Left ventricle myocardium superior (tissue), 1 donor: ENCODE measurements at regions not wholly inside any gene's neighbourhood (a gene's known extent, or its start where the extent isn't known, plus 50 kb on each side); places are given as distances from the start of the nearest gene placed in this dataset.
"Not testable (repeated sequence)": the region's sequence is repeated elsewhere in the genome, so short reads cannot be mapped to it uniquely, and the experiment has no call there.

ENCODE experiments used
- ATAC-seq: fragments of 200-7000 bp; cut with Tn5 transposase; one replicate; pipeline ENCODE4 v1.9.1; 2020; ENCODE audit warnings: mild to moderate bottlenecking, moderate library complexity
- DNase-seq: peaks from one replicate; pipeline ENCODE4 v3.0.0-alpha.2; 2020
- intact Hi-C: fragments of 100-400 bp; cut with micrococcal nuclease; formaldehyde crosslinking; loops from one replicate; pipeline ENCODE4 v1.11.0; 2022
- donor health status: DM: no; HTN: yes; CAD: no; lungs with severe emphysema.

GRCh38 chr10:84685047-84685660 lies 356.8 kb downstream of the CCSER2 start:
- DNase-seq (no peak), ATAC-seq (no peak)
- intact Hi-C loops, result no loop called here

DNA sequence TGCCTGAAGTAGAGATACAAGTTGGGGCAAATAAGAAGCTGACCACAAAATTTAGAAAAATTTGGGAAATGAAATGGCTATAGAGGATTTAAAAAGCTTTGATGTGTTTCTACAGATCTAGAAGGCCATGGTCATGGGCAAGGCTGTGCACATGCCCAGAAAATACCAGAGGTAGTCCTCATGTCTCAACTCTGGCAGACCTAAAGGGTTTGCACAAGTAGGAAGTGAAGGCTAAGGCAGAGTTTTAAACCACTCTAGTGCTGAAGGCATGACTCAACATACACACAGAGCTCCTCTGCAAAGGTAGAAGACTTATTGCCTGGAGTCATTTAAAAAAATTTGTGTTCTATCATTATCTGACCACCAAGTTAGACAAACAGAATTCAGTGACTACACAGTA lies 364.6 kb downstream of the CCSER2 start:
- intact Hi-C loops, result no loop called here
- ATAC-seq, result no peak

GRCh38 chr10:84695902-84696301 lies 367.5 kb downstream of the CCSER2 start:
- ATAC-seq (no peak), DNase-seq (no peak)
- intact Hi-C loops, result no loop called here

More for the DNA sequence above, 364.6 kb downstream of the CCSER2 start:
- DNase-seq, result no peak

DNA sequence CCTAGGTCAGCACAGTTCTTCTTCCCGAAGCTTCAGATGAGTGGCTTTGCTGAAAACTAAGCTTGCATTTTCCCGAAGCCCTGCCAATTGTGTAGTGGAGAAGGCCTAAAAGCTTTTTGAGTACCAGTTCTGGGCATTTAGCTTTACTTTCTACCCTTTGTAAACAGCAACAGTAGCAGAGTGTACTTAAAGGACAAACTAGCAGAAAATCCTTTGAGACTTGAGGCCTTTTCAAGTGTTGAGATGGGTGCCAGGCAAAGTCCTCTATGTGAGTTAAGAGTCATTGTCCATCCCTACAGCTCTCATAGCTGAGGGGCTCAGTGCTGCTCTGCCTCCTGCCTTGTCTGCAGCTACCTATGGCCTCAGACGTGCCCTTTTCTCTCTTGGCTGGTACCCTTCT lies 368.2 kb downstream of the CCSER2 start:
- intact Hi-C loops, result no loop called here
- ATAC-seq (no peak), DNase-seq (no peak)

DNA sequence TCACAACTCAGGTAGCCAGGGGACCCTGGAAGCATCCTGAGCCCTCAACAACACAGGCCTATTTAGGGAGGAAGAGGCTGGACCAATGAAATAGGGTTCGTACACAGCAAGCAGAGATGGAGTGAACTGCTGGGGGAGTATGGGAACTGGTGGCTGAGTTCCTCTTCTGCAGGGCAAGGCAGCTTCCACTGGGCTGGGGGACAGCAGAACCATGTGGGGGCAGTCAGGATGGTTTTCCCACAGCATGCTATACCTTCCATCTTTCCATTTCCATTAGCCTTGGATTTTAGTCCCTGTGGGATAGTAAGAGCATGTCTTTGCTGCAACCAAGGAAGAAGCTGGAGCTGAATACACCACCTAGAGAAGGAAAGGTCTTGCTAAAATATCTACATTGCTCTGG lies 370.6 kb downstream of the CCSER2 start:
- DNase-seq (no peak), ATAC-seq (no peak)
- intact Hi-C loops, result no loop called here

DNA sequence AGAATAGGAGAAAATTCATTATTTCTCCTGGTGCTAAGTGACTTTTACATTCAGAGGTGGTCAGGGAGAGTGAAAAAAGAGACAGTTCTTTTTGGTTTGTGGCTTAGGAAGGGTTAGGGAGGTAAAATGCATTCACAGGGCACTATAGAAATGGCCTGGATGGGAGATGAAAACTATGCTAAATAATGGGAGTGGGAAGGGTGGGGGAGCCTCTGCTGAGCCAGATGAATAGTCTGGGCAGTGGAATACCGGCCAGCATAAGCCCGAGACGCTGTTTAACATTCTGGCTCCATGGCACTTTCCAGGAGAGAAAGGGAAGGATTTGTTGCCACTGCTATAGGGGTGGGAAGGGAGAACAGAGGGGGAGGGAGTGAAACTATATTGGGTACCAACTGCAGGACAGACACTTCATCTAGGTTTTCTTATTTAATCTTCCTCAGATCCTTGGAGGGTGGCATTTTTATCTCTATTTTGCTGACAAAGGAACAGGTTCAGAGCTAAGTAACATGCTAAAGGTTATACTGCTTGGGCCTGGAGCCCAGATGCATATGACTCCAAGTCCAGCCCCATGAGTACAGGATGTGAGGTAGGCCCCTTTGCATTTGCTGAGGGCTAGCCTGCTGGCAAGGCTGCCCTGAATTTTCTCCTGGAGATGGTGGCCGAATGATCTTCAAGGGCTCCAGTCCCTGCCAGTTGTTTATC lies 372.4 kb downstream of the CCSER2 start:
- ATAC-seq, result no peak
- intact Hi-C loops, result no loop called here
- DNase-seq, result no peak

- ATAC-seq, result no peak
- intact Hi-C loops, result no loop called here
- no peak for DNase-seq
Observed at GRCh38 chr10:84701370-84701720, 373.0 kb downstream of the CCSER2 start.

GRCh38 chr10:84704101-84704500 lies 375.7 kb downstream of the CCSER2 start:
- DNase-seq (no peak), ATAC-seq (no peak)
- intact Hi-C loops, result no loop called here

DNA sequence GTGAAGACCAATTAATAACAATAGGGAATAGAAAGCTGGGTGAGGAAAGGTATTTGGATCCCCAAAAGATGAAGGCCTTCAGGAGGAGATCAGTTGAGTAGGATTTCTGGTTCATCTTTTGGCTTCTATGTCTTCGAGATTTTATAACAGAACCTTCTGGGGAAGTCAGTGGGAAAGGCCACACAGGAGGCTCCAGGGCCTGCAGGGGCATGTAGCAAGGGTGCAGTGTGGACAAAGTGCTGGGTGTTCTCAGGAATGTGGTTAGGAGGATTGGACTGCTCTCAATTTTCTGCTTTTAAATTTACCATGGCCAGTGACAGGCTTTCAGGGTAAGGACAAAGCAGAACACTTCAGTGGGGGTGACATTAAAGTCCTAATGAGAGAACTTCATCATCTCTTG lies 378.0 kb downstream of the CCSER2 start:
- intact Hi-C loops, result no loop called here
- ATAC-seq, result no peak
- no peak for DNase-seq

GRCh38 chr10:84706875-84707274 lies 378.5 kb downstream of the CCSER2 start:
- no peak for ATAC-seq

GRCh38 chr10:84715911-84716310 lies 387.5 kb downstream of the CCSER2 start:
- ATAC-seq (no peak), DNase-seq (no peak)
- intact Hi-C loops, result no loop called here

More at GRCh38 chr10:84706875-84707274, 378.5 kb downstream of the CCSER2 start:
- no peak for DNase-seq
- intact Hi-C loops, result no loop called here

DNA sequence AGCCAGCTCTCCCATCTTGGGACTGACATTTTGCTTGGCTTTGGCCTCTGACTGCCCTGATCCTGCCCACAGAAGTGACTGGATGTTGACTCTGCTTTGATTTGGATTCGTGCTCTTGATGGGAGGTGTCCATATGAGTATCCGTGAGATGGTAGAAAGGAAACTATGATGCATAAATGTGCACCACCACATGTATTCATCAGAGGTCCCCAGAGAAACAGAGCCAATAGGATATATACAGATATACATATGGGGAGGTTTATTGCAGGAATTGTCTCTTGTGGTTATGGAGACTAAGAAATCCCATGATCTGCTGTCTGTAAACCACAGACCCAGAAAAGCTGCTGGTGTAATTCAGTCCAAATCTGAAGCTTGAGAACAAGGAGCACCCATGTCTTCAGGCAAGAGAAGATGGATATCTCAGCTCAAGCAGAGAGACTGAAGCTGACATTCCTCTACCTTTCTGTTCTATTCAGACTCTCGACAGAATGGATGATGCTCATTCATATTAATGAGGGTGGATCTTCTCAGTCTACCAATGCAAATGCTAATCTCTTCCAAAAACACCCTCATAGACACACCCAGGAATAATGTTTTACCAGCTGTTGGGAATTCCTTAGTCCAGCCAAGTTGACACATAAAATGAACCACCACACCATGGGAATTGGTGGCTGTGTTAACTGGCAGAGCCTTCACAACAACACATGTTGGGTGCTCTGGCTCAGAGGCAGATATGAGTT lies 390.7 kb downstream of the CCSER2 start:
- ATAC-seq (no peak), DNase-seq (no peak)
- intact Hi-C loops, result no loop called here

GRCh38 chr10:84719687-84720086 lies 391.3 kb downstream of the CCSER2 start:
- intact Hi-C loops, result no loop called here
- no peak for DNase-seq
- ATAC-seq, result no peak

DNA sequence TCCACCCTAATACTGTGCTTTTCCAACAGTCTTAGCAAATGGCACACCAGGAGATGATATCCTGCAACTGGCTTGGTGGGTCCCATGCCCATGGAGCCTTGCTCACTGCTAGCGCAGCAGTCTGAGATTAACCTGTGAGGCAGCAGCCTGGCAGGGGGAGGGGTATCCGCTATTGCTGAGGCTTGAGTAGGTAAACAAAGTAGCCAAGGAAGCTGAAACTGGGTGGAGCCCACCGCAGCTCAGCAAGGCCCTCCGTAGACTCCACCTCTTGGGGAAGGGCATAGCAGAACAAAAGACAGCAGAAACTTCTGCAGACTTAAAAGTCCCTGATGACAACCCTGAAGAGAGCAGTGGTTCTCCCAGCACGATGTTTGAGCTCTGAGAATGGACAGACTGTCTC lies 399.0 kb downstream of the CCSER2 start:
- no peak for ATAC-seq
- DNase-seq, result no peak
- intact Hi-C loops, result no loop called here

DNA sequence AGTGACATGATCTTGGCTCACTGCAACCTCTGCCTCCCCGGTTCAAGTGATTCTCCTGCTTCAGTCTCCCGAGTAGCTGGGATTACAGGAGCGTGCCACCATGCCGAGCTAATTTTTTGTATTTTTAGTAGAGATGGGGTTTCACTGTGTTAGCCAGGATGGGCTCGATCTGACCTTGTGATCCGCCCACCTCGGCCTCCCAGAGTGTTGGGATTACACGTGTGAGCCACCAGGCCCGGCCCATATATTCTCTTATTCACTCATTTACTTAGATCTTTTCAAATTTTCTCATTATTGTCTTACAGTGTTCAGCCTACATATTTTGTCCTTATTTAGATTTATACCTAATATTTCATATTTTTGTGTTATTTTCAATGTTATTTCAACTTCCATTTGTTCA lies 410.7 kb downstream of the CCSER2 start:
- DNase-seq, result not testable (repeated sequence)

DNA sequence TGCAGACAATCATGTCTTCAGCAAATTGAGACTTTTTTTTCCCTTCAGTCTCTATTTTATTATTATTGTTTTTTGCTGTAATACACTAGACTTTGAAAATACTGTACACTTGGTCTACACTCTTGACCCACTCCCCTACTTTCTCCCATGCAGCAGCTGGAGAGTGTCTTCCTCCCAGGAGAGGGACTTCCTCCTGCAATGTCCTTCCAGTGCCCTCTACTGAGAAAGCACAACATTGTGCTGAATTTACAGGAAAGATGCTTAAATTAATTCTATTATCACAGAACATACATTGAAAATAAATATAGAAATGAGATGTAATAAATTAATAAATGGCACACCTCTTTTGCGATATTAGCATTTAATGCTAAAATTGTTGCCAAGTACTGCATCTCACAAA lies 411.3 kb downstream of the CCSER2 start:
- no peak for ATAC-seq
- intact Hi-C loops, result no loop called here
- DNase-seq, result no peak

More for the DNA sequence above, 410.7 kb downstream of the CCSER2 start:
- intact Hi-C loops, ATAC-seq: not testable (repeated sequence)

DNA sequence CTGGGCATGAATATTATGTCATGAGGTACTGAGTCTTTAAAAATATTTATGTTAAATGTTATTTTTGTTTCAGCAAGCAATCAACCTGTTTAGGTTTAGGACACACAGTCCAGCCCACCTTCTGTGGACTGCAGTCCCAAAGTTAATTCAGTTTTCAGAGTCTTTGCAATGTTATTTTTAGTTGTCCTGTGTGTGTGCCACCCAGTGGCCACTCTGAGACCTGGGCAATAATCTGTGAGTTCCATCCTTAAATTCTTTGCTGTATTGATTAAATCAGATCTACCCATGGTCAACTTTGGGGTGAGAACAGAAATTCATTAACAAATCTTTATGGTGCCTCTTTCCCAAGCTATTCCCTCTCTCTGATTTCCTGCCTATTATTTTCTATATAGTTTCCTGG lies 415.1 kb downstream of the CCSER2 start:
- DNase-seq (no peak), ATAC-seq (no peak)
- intact Hi-C loops, result no loop called here

DNA sequence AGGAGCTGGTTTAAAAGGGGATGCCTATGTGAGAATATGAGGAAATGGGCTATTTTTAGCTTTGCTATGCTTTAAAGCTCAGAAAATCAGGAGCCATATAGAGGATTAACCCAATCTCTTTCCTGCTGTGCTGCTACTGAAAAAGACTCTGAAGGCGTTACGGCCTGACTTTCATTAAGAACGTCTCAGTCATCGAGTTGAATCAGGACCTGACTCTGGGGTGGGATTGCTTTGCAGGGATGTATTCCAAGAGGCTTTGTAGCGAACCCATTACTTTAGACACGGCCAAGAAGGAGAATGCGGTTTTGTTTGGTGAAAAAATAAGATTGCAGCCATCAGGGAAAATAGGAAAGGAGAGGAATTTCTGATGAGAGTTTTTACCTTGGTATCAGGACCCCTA lies 426.9 kb downstream of the CCSER2 start:
- DNase-seq (no peak), ATAC-seq (no peak)
- intact Hi-C loops, result no loop called here

GRCh38 chr10:84756653-84757052 lies 428.3 kb downstream of the CCSER2 start:
- DNase-seq, intact Hi-C loops, ATAC-seq: not testable (repeated sequence)

- intact Hi-C loops, ATAC-seq, DNase-seq: not testable (repeated sequence)
Observed at GRCh38 chr10:84761994-84762614, 433.7 kb downstream of the CCSER2 start.
